ENCODE measurements at regions not wholly inside any gene's neighbourhood (a gene's known extent, or its start where the extent isn't known, plus 50 kb on each side); places are given as distances from the start of the nearest gene placed in this dataset.

GRCh38 chrX:117455787-117456186 lies 660.8 kb downstream of the KLHL13 start:
- ChIA-PET POLR2A (no interaction called here), CTCF (ENCODE audit: low intra/inter-chr PET ratio) (no interaction called here)
- H3K9me3 ChIP-seq (replicated peaks; ENCODE audit: control insufficient read depth, insufficient read depth, low read depth, low read length), result no peaks in the 10 kb centered on the region
- no peak for DNase-seq (ENCODE audit: extremely low read depth in 1 of 4, low spot score in 3 of 4)
- H2AFZ ChIP-seq (ENCODE audit: low read depth, low read length), result no peak overlapping the region
- FAIRE-seq, result no peak
- no peaks in the 10 kb centered on the region for H3K4me1 ChIP-seq (replicated peaks in 1 of 2; ENCODE audit: control insufficient read depth in 2 of 2, insufficient read depth in 2 of 2, low read length in 2 of 2)
- H4K20me1 ChIP-seq (replicated peaks; ENCODE audit: control insufficient read depth, insufficient read depth, low read length), result no peaks in the 10 kb centered on the region
- ATAC-seq, result no peak
- H3K36me3 ChIP-seq (ENCODE audit: control insufficient read depth, insufficient read depth, low read length), result no peaks in the 10 kb centered on the region
- H3K27ac ChIP-seq (ENCODE audit: extremely low read depth, low read depth, low read length), result no peak overlapping the region
- H3K4me3 ChIP-seq, result no peak overlapping the region
- 0% methylated on average over 3 of the region's 3 CpGs for WGBS (ENCODE audit: insufficient coverage, low coverage, missing lambda C conversion rate)
- intact Hi-C loops (cut with micrococcal nuclease), result no loop called here
- H3K9me1 ChIP-seq (ENCODE audit: control insufficient read depth, insufficient read depth, low read length), result no peaks in the 10 kb centered on the region
- in situ Hi-C loops (cut with MboI), result no loop called here
- no peak overlapping the region for H3K9ac ChIP-seq (ENCODE audit: insufficient read depth in 1 of 2, low read depth in 2 of 2, low read length in 2 of 2)
- no peaks in the 10 kb centered on the region for H3K79me2 ChIP-seq (ENCODE audit: control insufficient read depth, insufficient read depth, low read length)
- H3K4me2 ChIP-seq (ENCODE audit: insufficient read depth, low read length), result no peak overlapping the region
- H3K27me3 ChIP-seq (ENCODE audit: control insufficient read depth in 2 of 2, insufficient read depth in 2 of 2, low read length in 2 of 2), result no peaks in the 10 kb centered on the region
- BruUV-seq (replicated peaks), result no TSS peak
- no peak for TF ChIP-seq ZNF3 (CRISPR knock-in tag; IDR thresholded peaks at IDR 0.05)
- no peak for TF ChIP-seq TFE3 (CRISPR knock-in tag; IDR thresholded peaks at IDR 0.05)
- TF ChIP-seq MXI1 (IDR thresholded peaks at IDR 0.05; ENCODE audit: low read depth, low read length), result no peak
- no peak for TF ChIP-seq NONO (IDR thresholded peaks at IDR 0.05; ENCODE audit: low read depth in 2 of 2, low read length in 1 of 2)
- no peak for TF ChIP-seq SLC30A9 (CRISPR knock-in tag; IDR thresholded peaks at IDR 0.05)
- TF ChIP-seq ZNF518B (CRISPR knock-in tag; IDR thresholded peaks at IDR 0.05), result no peak
- no peak for TF ChIP-seq ZKSCAN3 (CRISPR knock-in tag; IDR thresholded peaks at IDR 0.05)
- no peak for TF ChIP-seq GTF2F1 (IDR thresholded peaks at IDR 0.05; ENCODE audit: low read depth, low read length)
- TF ChIP-seq ARID3A (IDR thresholded peaks at IDR 0.05; ENCODE audit: borderline replicate concordance, low read depth, low read length), result no peak
- TF ChIP-seq SUPT5H (IDR thresholded peaks at IDR 0.05), result no peak
- no peak for TF ChIP-seq ZNF395 (CRISPR knock-in tag; IDR thresholded peaks at IDR 0.05)
- no peak for TF ChIP-seq ZNF561 (CRISPR knock-in tag; conservative IDR thresholded peaks at IDR 0.05)
- no peak for TF ChIP-seq ETS2 (tag; IDR thresholded peaks at IDR 0.05; ENCODE audit: borderline replicate concordance, poor library complexity, severe bottlenecking)
- no peak for TF ChIP-seq ZNF511 (CRISPR knock-in tag; IDR thresholded peaks at IDR 0.05)
